Stimulated activated CD4-positive, alpha-beta T cell treated with anti-CD3 and anti-CD28 coated beads, Interleukin-2, amount 100 ng/mL, for 48 hours (primary cell): ENCODE measurements at regions not wholly inside any gene's neighbourhood (a gene's known extent, or its start where the extent isn't known, plus 50 kb on each side); places are given as distances from the start of the nearest gene placed in this dataset.
A peak's percentile ranks its signal among the peaks of the same experiment; 100 is the strongest.

Experiments used
- DNase-seq, 2 donors: peaks; one replicate each; pipeline ENCODE4 v3.0.0-alpha.2; 2020

- peak in 1 of 2 donors; percentile 2 for DNase-seq
Observed at GRCh38 chr10:10589540-10590303, 427.9 kb upstream of the CELF2 start.

- no peak for DNase-seq
Observed at GRCh38 chr10:10591715-10592341, 425.8 kb upstream of the CELF2 start.

DNA sequence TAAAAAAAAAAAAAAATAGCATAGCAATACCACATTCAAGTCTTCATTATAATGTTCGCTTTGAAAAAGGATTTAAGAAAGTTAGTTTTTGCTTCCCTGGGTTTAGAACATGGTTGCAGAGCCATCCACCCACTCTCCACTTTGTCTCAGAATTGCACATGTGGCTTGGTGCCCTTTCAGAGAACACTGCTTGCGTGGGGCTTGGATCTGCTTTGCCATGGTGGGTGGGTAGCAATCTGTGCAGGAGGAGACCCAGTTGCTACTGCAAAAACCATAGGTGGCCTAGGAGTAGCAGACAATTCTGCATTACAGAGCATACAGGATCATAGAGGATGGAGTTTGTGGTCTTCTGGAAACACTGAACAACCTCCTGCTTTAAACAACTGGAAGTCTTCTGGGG lies 421.4 kb upstream of the CELF2 start:
- DNase-seq, result no peak

GRCh38 chr10:10598297-10598696 lies 419.4 kb upstream of the CELF2 start:
- DNase-seq, result no peak

- DNase-seq, result no peak
Observed at GRCh38 chr10:10600004-10600403, 417.7 kb upstream of the CELF2 start.

- no peak for DNase-seq
Observed at GRCh38 chr10:10605551-10606081, 412.1 kb upstream of the CELF2 start.

GRCh38 chr10:10609379-10609955 lies 408.2 kb upstream of the CELF2 start:
- DNase-seq, result no peak

DNA sequence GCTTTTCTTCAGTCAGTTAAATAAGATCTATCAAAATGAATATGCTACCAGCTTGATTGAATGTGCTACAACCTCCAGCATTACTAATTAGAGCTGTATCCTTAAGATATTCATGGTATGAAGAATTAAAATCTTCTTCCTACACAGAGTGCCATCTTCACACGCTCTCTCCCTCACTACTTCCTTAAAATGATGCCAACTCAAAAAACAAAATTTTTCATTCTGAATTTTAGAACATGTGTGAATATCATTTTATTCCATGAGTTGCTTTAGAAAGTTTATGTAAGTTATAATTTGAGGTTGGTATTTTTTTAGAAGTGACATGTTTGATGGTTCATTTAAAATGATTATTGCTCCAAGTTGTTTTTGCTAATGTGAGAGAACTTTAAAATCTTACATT lies 407.5 kb upstream of the CELF2 start:
- no peak for DNase-seq

DNA sequence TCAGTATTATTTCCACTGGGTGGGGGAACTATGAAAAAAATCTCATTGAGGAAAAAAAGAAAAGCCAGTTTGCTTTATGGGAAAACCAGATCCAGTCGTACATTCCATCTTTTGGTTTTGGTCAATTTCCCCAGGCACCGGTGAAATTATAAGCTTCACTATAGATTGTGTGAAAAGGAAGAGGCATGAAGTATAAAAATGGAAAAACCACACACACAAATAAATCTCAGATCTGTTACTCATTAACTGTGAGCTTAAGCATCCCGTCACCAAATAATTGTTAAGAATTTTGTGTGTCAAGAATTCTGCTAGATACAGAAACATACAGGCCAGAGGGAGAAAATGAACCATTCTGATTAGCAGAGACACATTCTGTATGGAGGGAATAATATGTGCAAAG lies 405.5 kb upstream of the CELF2 start:
- DNase-seq, result no peak

DNA sequence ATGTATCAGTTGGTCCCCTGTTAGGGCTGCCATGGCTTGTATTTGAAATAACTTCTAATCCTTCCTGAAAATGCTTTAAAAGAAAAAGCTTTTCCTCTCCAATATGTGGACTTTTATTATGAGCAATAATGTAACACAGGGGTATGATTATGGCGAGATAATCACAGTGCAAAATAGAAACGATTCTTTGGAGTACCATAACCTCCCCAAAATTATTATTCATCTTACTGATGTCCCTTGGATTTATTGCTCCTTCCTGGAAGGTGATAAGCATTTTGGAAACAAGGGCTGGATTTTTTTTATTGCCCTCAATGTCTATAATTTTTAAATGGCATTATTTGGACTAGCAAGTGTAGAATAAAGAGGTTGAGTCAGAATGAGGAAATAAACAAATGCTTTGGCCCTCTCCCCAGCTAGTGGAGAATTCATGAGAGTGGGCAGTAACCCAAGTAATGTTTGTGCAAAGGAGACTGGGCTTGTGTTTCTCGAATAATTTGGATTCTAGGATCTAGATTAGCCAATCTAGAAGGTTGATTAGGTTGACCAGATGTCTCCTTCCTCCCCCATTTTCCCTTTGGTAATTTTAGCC lies 403.9 kb upstream of the CELF2 start:
- no peak for DNase-seq

- no peak for DNase-seq
Observed at GRCh38 chr10:10617686-10618085, 400.0 kb upstream of the CELF2 start.

- DNase-seq, result no peak
Observed at GRCh38 chr10:10618139-10618538, 399.5 kb upstream of the CELF2 start.

- DNase-seq, result no peak
Observed at GRCh38 chr10:10623958-10624566, 393.6 kb upstream of the CELF2 start.

GRCh38 chr10:10624567-10624962 lies 393.1 kb upstream of the CELF2 start:
- no peak for DNase-seq

GRCh38 chr10:10625491-10625890 lies 392.2 kb upstream of the CELF2 start:
- no peak for DNase-seq

DNA sequence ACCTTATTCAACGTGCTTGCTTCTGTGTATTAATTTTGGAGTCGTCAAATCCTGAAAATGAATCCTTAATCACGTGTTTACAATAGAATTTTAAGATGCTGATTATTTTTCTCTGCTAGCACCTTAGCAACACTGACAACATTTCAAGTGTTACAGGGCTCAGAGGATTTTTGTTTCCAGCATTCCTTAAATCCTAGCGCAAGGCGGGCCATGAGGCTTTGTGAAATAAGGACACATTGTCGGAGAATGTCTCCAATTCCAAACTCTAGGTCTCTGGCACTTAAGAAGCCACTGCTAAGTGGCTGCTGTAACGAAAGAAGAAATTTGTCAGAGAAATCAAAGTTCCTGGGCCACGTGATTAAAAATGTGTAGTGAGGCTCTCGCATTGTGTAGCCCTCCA lies 390.9 kb upstream of the CELF2 start:
- DNase-seq, result no peak

DNA sequence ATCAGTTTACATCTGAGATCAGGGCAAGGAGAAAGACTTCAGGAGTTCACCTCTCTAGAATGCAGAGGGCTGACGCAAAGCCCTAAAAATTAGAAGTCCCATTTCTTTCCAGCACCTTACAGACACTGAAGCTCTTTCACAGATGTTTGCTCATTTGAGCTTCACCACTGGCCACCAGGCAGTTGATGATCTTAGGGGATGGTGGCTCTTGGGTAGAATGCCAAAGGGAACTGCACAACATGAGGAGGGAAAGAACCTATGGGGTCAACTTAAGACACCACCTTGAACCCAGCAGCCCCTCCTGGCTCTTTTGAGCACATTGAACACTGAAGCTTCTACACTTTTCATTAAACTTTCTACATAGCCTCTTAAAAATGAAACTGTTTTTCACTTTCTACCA lies 390.3 kb upstream of the CELF2 start:
- no peak for DNase-seq

- DNase-seq, result no peak
Observed at GRCh38 chr10:10629512-10629911, 388.2 kb upstream of the CELF2 start.

GRCh38 chr10:10630281-10630680 lies 387.4 kb upstream of the CELF2 start:
- DNase-seq, result no peak

DNA sequence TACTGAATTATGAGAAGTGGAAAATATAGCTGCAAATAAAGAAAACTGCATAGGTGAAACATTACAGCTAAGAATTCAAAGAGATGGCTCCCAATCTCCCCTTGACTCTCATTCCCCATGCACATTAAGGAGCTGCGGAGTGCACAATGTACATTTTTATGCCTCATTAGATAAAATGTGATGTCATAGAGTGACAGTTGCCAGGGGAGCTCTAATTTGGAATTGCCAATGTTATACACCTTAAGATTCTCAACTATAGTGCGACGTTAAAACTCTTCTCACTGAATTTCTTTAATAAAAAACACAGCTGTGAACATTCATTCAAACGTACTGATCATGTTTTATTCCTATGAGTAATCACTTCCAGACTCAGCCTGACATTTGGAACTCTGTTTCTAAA lies 386.9 kb upstream of the CELF2 start:
- no peak for DNase-seq

DNA sequence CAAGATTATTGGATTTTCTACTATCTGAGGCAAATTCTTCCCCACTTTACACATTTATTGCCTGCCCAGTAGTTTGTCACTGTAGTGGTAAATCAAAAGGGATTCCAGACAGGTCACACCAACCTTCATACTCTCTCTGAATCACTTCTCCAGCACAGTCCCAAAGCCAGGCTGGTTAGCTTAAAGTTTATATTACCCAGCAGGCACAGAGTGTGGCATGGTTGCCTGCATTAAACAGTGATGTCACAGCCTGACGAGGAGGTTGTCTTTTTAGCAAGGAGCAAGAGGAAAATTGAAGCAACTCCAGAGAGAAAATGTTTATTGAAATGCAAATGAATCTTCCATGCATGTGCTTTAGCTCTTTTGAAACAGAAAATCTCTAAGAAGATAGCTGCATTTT lies 375.5 kb upstream of the CELF2 start:
- no peak for DNase-seq

DNA sequence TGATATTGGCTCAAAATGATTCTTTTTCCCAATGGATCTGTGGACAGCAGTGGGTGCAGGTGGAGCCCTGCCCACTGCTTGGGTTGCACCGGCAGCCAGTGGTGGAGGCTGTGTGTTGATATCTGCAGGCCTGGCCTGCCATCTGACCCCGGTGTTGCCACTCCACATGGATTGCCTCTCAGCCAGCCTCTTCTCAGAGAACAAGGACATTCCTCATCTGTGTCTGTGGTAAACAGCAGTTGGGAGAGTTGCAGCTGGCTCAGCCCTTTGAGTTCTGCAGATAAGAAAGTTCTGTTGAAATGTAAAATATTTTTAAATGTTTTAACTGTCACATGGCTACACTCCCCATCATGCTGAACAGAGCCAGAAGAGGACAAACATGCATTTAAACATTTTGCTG lies 374.9 kb upstream of the CELF2 start:
- no peak for DNase-seq

GRCh38 chr10:10644008-10644646 lies 373.5 kb upstream of the CELF2 start:
- no peak for DNase-seq
